GM12878 (cell line): ENCODE measurements at regions not wholly inside any gene's neighbourhood (a gene's known extent, or its start where the extent isn't known, plus 50 kb on each side); places are given as distances from the start of the nearest gene placed in this dataset.
A peak's percentile ranks its signal among the peaks of the same experiment; 100 is the strongest.

Experiments
- ATAC-seq: fragments of 200-7000 bp; cut with Tn5 transposase; 3 replicates; pipeline ENCODE4 v1.9.1; 2020; ENCODE audit warnings: mild to moderate bottlenecking, moderate library complexity
- BruUV-seq: library from RNA; stranded (reverse); fragments of 400-500 nt; replicated peaks from 2 replicates; lab custom pipeline; 2021; lab: Mats Ljungman, UMichigan
- CTCF ChIA-PET: fragments of 300-600 bp; sonication (Branson Sonifier 250); formaldehyde crosslinking; extraction: SDS; loops from one replicate; lab custom pipeline; 2021; ENCODE audit warnings: inconsistent platforms; lab: Yijun Ruan, JAX
- POLR2A ChIA-PET: fragments of 350-600 bp; formaldehyde crosslinking; extraction: SDS; loops from one replicate; lab custom pipeline; 2021; ENCODE audit warnings: inconsistent platforms; lab: Charles Lee
- RAD21 ChIA-PET: fragments of 300-600 bp; sonication (Branson Sonifier 250); formaldehyde crosslinking; loops from one replicate; lab custom pipeline; 2023; ENCODE audit warnings: antibody characterized with exemption; ENCODE audit not compliant: unreplicated experiment; lab: Charles Lee
- SMC1A ChIA-PET: fragments of 300-600 bp; sonication (Branson Sonifier 250); formaldehyde crosslinking; loops from one replicate; lab custom pipeline; 2023; ENCODE audit not compliant: unreplicated experiment, uncharacterized antibody; lab: Charles Lee
- DNase-seq: peaks from one replicate; pipeline ENCODE4 v3.0.0-alpha.2; 2011; ENCODE audit warnings: low read depth, low spot score
- FAIRE-seq: peaks from 3 replicates; lab custom pipeline; 2011; peaks lifted over from hg19 to GRCh38; lab: Jason Lieb, UNC
- H2AFZ ChIP-seq: 2 replicates; pipeline ENCODE4 v1.6.0; 2011; ENCODE audit warnings: low read depth, low read length, control low read depth; ENCODE audit not compliant: control insufficient read depth
- H3K27ac ChIP-seq: 2 replicates; pipeline ENCODE4 v1.5.1; 2011; ENCODE audit warnings: control low read depth; ENCODE audit not compliant: control insufficient read depth, insufficient read depth
- H3K27me3 ChIP-seq, 2 experiments: replicated peaks in 1 of 2; 2 replicates each; pipeline versions ENCODE4 v1.6.0 to v1.6.1; 2011; ENCODE audit warnings: low read length in 1 of 2; ENCODE audit not compliant: control insufficient read depth in 2 of 2, insufficient read depth in 2 of 2
- H3K36me3 ChIP-seq, 2 experiments: 2 replicates each; pipeline ENCODE4 v1.5.1; 2011; ENCODE audit warnings: low read length in 1 of 2; ENCODE audit not compliant: control insufficient read depth in 2 of 2, insufficient read depth in 2 of 2
- H3K4me1 ChIP-seq: 2 replicates; pipeline ENCODE4 v1.6.1; 2011; ENCODE audit warnings: mild to moderate bottlenecking, low read length, moderate library complexity, mixed read lengths; ENCODE audit not compliant: control insufficient read depth, insufficient read depth
- H3K4me2 ChIP-seq: 2 replicates; pipeline ENCODE4 v1.6.0; 2011; ENCODE audit warnings: control low read depth; ENCODE audit not compliant: control insufficient read depth, insufficient read depth
- H3K4me3 ChIP-seq: fragments of 200-600 bp; sonication (generic); 2 replicates; pipeline ENCODE4 v1.5.1; 2016
- H3K79me2 ChIP-seq: 2 replicates; pipeline ENCODE4 v1.6.0; 2011; ENCODE audit warnings: low read length; ENCODE audit not compliant: control insufficient read depth, insufficient read depth
- H3K9ac ChIP-seq: 2 replicates; pipeline ENCODE4 v1.8.0; 2011; ENCODE audit warnings: low read length, control low read depth, mixed read lengths; ENCODE audit not compliant: control insufficient read depth, insufficient read depth
- H3K9me3 ChIP-seq: replicated peaks from 3 replicates; pipeline ENCODE4 v1.5.1; 2011; ENCODE audit warnings: mild to moderate bottlenecking, low read length; ENCODE audit not compliant: control insufficient read depth, insufficient read depth
- H4K20me1 ChIP-seq: 2 replicates; pipeline ENCODE4 v1.6.0; 2011; ENCODE audit not compliant: control insufficient read depth, insufficient read depth
- BHLHE40 ChIP-seq, 2 experiments: fragments of 450-650 bp in 1 of 2; IDR thresholded peaks; 2 replicates each; pipeline ENCODE4 v1.6.1; 2011 to 2017; ENCODE audit warnings: low read depth in 2 of 2, borderline replicate concordance in 1 of 2, improper control_type of control experiment in 1 of 2, low read length in 1 of 2, mild to moderate bottlenecking in 1 of 2
- CBFB ChIP-seq: IDR thresholded peaks from 2 replicates; pipeline ENCODE4 v1.6.1; 2016; ENCODE audit warnings: antibody characterized with exemption, low read depth
- CHD1 ChIP-seq: IDR thresholded peaks from 2 replicates; pipeline ENCODE4 v1.6.1; 2012; ENCODE audit warnings: low read depth, low read length, improper control_type of control experiment
- HDGF ChIP-seq: fragments of 450-650 bp; IDR thresholded peaks from 2 replicates; pipeline ENCODE4 v1.6.1; 2016; ENCODE audit warnings: antibody characterized with exemption
- LARP7 ChIP-seq: fragments of 450-650 bp; IDR thresholded peaks from 2 replicates; pipeline ENCODE4 v1.6.1; 2017; ENCODE audit warnings: mild to moderate bottlenecking
- SMAD1 ChIP-seq: fragments of 450-650 bp; IDR thresholded peaks from 2 replicates; pipeline ENCODE4 v1.6.1; 2018; ENCODE audit warnings: mild to moderate bottlenecking, low read depth; ENCODE audit not compliant: partially characterized antibody
- WRNIP1 ChIP-seq: IDR thresholded peaks from 2 replicates; pipeline ENCODE4 v1.6.1; 2011; ENCODE audit warnings: low read depth, low read length, improper control_type of control experiment, borderline replicate concordance
- ZBTB40 ChIP-seq: fragments of 450-650 bp; IDR thresholded peaks from 2 replicates; pipeline ENCODE4 v1.6.1; 2016; ENCODE audit warnings: mild to moderate bottlenecking, moderate library complexity, borderline replicate concordance
- whole genome bisulfite sequencing: methylation state at CpG from one replicate; pipeline ENCODE4 v1.1.6; 2016; ENCODE audit warnings: low lambda C conversion rate; ENCODE audit not compliant: insufficient replicate concordance, insufficient coverage; ENCODE audit errors: missing lambda C conversion rate; 5-methylcytosine and 5-hydroxymethylcytosine counted together
- in situ Hi-C: fragments of 300-500 bp; cut with MboI; formaldehyde crosslinking; loops from 9 replicates; pipeline ENCODE4 v1.14.3; 2018; ENCODE audit warnings: mixed read lengths
- intact Hi-C: fragments of 100-400 bp; cut with micrococcal nuclease; formaldehyde crosslinking; loops from one replicate; pipeline ENCODE4 v1.14.2; 2022; ENCODE audit not compliant: unreplicated experiment

- TF ChIP-seq ZBTB40 (no peak), CHD1 (no peak), HDGF (no peak), BHLHE40 (IDR thresholded peaks at IDR 0.05; ENCODE audit: borderline replicate concordance in 1 of 2, low read depth in 2 of 2, low read length in 1 of 2) (no peak), SMAD1 (no peak), CBFB (no peak), WRNIP1 (no peak)
Measured at GRCh38 chr5:104265531-104266140, 703.0 kb upstream of the NUDT12 start (continued).

GRCh38 chr5:104247260-104247659, 684.7 kb upstream of the NUDT12 start:
- Histone ChIP-seq H3K36me3 (no peaks in the 10 kb centered on the region), H3K9me3 (no peaks in the 10 kb centered on the region)
- SMC1A ChIA-PET: no interaction called here
- RAD21 ChIA-PET: no interaction called here
- no TSS peak for BruUV-seq
- TF ChIP-seq LARP7: no peak
- TF ChIP-seq, all 136 proteins: peak for 0
- Histone ChIP-seq H3K27me3 (no peaks in the 10 kb centered on the region), H3K4me1 (no peaks in the 10 kb centered on the region), H2AFZ (no peak overlapping the region), H3K9ac (no peak overlapping the region), H3K79me2 (no peaks in the 10 kb centered on the region), H3K4me3 (no peak overlapping the region), H4K20me1 (no peaks in the 10 kb centered on the region), H3K4me2 (no peak overlapping the region), H3K27ac (no peak overlapping the region)
- FAIRE-seq (no peak), ATAC-seq (peak; percentile 45), DNase-seq (no peak)
- WGBS: 0% methylated on average over 3 of the region's 3 CpGs
- intact Hi-C loops (no loop called here), in situ Hi-C loops (no loop called here)
- POLR2A ChIA-PET: no interaction called here
- CTCF ChIA-PET: no interaction called here
